ENCODE measurements at regions not wholly inside any gene's neighbourhood (a gene's known extent, or its start where the extent isn't known, plus 50 kb on each side); places are given as distances from the start of the nearest gene placed in this dataset.
"Not testable (repeated sequence)": the region's sequence is repeated elsewhere in the genome, so short reads cannot be mapped to it uniquely, and the experiment has no call there.

DNA sequence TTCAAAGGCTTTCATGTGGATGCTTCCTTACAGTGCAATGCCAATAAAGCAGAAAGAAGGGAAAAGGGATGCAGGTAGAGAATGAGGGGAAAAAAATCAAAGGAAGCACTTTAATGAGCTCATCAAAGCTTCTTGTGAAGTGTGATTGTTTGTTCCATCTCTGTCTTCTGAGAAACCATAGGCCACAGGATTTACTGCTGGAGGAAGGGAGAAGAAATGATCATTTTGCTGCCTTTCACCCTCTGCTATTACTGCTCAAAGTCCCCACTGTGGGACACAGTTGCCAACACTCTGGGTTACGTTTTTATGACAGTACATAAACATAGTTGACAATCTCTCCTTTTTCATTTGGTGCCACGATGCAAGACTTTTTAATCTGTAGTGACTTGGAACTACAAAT, 558.0 kb upstream of the TECRL start:
- no peak for DNase-seq

DNA sequence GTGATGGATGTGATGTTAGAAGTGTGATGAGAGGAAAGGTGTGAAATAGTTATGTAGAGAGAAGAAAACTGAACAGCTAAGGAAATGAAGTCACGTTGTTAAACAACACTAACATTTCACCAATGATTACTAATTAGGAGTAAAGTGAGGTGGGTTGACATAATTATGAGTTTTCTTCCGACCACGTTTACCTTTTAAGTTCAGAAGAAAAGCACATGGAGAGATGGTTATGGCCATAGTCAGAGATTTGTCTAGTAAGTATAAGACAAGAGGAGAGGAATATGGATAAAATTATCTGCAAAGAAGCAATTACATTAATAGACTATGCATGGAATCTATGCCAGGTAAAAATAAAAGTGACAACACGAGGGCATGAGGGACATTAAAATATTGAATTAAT, 551.3 kb upstream of the TECRL start:
- no peak for DNase-seq

DNA sequence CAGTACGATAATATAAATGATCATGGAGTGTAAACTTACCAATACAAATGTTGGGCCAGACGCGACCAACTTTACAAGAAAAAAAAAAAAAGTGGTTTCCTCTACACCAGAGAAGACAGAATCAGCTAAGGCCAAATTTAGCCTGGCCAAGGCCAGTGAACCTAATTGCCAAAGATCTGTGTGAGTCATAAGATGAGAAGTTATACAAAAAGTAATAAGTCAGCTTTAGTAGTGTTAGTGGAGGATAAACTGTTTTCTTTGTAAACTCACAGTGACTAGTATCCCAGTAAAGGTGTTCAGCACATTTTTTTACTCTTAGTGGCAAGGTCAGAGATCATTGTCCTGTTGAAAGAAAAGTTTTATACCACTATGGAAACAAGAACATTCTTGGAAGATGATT, 531.4 kb upstream of the TECRL start:
- DNase-seq, result no peak

DNA sequence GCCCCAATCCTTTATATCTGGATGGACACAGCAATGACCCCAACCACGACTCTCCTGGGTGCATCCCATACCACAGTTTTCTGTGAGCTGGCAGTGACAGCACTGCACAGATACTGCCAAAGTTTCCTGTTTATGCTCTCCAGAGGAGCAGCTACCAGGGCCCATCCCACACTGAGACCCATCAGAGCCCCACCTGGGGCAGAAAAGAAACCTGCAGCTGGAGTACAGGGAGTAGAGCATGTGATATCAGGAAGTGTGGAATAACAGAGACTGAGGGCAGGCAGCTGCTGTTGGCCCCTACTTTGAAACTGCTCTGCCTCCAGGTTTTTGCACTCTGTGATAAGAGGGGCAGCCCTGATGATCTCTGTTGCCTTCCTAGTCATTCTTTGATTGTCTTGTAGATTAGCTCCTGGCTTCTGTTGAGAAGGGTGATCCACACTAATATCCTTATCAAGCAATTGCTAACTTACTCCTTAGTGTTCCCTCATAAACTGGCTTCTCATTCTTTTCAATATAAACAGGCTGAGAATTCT, 526.3 kb upstream of the TECRL start:
- DNase-seq, result no peak

DNA sequence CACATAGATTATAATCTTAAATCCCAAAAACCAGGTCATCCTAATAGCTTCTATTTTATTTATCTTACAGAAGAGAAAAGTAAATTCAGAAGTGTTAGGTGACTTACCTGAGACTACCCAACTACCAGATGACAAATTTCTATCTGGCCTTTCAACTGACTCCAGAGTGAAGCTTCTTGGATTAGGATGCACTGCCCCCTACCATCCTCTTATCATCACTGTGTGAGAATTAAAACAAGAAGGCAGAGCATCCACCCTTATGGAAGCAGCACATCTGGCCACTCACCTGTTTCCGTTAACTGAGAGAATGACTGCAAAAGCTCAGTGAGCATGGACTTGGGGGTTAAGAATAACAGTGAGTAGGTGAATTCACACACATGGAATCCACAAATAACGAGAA, 502.6 kb upstream of the TECRL start:
- DNase-seq, result no peak

DNA sequence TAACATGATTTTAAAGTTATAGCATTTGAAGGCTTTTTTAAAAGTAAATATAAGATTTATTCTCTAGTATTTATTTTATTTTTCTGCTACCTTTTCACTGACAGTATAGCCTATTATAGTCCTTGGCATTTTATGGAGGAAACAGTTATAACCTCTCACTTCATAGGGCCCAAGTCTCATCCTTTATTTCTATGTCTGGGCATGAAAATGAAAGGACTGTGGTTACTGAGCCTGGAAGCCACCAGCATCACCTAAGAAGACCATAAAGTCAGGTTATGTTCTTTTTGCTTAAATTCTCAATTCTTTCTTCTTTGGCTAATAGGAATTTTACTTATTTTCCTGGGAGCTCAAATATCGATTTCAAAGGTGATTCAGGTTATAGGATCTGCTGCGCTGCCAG, 494.7 kb upstream of the TECRL start:
- no peak for DNase-seq

DNA sequence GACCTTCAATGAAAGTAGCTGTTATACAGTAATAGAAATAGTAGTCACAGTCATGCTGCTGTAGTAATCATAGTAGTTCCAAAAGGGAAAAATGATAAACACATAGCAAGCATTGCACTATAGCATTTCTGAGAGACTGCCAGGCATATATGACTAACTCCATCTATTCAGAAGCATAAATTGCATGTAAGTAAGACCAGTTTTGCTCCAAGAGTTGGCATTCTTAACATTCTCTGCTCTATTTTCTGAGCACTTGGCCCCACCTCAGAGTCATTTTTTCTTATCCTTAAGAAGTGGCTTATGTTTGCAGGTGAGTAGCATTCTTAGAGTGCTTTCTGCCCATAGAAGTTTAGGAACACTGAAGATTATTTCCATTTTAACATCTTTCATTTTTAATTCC, 490.3 kb upstream of the TECRL start:
- no peak for DNase-seq

DNA sequence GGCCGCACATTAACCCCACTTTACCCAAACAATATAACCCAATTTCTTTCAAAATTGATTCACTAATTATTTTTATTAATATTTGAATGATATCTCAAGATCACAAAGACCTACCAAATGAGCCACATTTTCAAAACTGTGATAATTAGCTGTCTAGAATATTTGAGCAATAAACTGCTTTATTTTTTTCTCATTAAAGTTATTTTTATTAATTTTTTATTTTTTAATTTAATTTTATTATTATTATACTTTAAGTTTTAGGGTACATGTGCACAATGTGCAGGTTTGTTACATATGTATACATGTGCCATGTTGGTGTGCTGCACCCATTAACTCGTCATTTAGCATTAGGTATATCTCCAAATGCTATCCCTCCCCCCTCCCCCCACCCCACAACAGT, 489.8 kb upstream of the TECRL start:
- DNase-seq, result not testable (repeated sequence)

DNA sequence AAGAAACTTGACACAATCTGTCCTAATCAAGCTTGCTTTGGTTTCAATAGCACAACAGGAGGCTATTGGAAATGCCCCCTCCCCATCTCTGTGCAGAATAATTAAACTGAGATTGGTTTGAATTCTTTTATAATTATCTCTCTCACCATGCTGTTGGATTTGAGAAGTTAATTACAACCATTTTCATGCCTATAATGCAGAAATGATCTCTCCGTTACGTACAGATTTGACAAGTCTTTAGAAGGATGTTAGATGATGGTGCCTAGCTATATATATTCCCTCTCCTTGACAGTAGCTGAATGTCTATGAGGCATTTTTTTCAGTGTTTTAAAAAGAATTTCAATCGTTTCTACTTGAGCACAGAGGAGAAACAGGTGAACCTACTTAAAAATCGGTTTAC, 488.4 kb upstream of the TECRL start:
- DNase-seq, result no peak

DNA sequence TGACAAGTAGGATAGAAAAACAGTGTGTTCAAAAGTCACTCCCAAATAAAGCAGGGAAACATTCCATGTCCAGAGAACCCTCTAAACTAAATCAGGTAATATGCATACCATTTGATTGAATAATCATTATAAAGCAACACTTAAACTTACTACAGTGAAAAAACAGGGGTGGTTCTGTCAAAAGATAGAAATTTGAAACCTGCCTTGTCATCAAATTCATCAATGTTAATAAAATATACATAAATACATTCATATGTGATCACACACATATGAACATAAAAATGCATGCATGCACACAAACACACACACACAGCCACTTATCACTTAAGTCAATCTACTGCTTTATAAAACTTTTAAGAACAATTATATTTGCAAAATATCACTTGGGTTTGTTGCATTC, 485.8 kb upstream of the TECRL start:
- no peak for DNase-seq

DNA sequence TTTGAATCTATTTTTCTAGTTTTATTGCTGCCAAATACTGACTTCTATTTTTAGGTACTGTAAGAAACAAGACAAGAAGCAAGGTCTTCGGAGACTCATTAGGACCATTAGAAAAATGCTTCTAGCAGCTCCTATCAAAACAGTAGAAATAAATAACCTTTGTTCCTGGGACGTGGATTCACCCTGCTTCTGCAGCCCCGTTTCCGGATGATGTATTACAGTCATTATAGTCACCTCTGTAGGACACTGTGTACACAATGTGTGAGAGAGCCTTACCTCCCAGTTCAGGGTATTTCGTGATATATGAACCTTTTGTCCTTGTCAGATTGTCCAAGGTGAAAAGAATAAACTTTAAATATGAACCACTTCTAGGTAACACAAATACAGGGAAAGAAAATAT, 484.0 kb upstream of the TECRL start:
- no peak for DNase-seq

DNA sequence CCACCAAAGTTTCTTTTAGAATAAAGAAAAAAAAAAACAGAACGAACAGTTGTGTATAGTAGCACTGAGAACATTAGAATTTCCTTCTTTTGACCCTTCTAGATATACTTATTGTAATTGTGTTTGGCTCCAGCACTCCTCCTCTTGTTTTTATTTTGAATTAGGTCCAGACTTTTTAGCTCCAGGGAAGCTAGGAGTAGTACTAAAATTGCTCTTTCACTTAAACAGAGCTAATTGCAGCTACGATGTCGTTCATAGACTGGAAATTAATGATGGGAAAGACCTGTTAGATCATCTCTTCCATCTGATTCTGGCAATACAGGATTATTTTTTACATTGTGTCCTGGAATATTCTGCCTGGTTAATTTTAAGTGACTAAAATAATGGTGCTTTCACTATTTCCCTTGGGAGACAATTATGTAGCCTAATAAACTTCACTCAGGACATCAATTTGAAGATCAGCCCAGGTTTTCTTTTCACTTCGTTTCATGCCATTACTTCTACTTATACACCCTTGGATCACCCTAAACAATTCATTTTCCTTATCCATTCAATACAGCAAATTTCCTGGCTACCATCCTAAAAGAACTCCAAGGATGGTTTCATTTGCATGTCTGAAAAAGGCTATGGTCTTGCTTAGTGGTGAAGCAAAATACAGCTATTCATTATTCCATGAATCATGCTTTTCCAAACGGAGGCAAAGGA, 480.8 kb upstream of the TECRL start:
- DNase-seq, result no peak

DNA sequence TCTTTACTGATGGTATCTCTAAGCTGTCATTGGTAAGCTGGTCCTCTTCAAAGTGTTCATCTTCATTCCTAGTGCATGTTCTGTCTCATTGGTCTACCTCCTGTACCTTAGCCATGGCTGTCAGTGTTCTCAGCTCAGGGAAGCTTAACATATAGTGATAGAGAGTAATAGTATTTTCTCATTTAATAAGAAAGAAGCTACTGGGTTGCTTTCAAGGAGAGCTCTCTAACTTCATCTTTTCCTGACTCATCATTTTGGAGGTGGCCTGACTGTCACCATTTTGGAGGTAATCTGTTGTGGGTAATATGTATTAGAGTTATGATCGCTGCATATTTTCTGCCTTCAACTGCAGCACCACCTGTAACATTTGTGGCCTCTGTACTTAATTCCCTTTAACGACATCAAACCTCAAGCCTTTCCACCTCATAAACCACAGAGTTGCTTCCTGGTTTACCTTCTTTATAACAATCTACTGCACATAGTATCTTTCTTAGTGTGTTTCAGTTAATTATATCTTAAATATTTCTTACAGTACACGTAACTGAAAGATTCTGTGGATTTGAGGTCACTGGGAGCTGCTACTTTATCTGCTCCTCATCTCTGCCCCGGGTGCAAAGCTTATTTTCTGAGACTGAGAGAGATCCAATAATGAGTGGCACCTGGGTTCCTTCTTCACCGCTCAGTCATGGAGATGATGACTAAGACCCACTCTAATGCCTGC, 474.0 kb upstream of the TECRL start:
- DNase-seq, result no peak

DNA sequence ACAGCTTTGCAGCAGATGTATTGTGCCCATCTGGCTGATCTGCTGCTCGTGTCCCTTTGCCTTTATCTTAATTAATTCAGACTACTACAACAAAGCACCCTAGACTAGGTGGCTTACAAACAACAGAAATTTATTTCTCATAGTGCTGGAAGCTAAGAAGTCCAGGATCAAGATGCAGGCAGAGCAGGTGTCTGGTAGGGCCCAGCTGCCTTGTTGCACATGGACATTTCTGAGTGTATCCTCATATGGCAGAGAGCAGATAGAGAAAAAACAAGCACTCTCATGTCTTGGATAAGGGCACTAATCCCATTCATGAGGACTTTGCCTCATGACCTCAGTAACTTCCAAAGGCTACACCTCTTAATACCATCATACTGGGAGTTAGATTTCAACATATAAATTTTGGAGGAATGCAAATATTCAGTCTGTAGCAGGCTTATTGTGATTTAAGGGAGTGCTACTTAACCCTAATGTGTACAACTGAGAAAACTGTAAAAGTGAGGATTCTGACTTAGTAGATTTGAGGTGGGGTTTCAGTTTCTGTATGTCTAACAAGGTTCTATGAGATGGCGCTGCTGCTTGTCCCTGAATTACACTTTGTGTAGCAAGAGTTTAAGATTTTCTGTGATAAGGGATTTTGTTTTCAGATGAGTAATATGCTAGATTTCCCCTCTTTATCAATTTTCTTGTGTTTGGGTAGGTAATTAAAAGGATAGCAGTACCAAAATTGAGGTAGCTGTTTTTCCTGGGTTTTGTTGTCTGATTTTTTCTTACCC, 473.2 kb upstream of the TECRL start:
- DNase-seq, result no peak

DNA sequence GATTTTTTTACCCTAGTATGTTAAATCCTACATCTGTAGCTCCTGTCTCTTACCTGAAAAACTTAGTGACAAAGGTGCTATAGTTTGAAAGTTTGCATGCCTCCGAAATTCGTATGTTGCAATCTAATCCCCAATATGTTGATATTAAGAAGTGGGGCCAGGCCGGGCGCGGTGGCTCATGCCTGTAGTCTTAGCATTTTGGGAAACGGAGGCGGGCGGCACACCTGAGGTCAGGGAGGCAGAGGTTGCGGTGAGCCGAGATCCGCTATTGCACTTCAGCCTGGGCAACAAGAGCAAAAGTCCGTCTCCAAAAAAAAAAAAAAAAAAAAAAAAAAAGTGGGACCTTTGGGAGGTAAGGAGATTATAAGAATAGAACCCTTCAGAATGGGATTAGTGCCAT, 471.3 kb upstream of the TECRL start:
- DNase-seq, result no peak

DNA sequence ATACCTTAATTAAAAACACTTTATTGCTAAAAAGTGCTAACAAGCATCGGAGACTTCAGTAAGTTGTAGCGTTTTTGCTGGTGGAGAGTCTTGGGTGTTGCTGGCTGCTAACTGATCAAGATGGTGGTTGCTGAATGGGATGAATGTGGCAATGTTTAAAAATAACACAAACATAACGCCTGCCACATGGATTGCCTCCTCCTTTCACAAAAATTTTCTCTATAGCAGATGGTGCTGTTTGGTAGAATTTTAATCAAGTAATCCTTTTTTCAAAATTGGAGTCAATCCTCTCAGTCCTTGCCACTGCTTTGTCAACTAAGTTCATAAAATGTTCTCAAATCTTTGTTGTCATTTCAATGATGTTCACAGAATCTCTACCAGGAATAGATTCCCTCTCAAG, 466.8 kb upstream of the TECRL start:
- DNase-seq, result no peak

DNA sequence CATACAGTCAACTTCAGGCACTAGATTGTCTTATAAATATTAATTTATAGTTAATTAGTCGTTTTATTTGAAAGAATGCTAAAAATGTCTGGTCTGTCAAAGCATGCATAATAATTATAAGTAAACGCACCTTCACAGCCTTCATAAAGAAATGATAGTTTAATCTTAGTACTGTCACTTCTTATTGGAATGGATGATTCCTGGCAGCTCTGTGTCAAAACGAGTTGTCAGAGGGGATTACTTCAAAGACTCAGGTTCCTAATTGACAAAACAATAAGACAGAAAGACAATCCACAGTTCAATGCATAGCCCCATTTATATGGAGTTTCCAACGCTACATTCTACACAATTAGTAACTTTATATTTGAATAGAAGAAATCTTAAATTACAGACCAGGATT, 461.3 kb upstream of the TECRL start:
- no peak for DNase-seq

DNA sequence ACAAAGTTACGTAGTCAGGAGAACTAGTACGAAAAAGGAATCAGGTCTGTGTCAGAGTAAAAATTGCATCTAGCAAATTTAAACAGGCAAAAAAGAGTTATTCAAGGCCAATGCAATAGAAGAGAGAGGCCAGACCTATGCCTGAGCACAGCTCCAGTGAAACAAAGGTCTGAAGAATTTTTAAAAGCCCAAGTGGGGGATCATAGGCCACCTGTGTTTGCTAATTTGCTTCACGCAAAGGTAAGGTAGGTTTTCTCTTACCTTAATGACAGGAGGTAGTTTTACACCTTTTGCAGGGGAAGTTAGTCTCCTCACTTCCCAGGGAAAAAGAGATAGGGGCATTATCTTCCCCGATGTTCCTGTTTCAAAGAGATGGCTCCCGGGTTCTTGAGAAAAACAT, 448.6 kb upstream of the TECRL start:
- DNase-seq, result no peak

DNA sequence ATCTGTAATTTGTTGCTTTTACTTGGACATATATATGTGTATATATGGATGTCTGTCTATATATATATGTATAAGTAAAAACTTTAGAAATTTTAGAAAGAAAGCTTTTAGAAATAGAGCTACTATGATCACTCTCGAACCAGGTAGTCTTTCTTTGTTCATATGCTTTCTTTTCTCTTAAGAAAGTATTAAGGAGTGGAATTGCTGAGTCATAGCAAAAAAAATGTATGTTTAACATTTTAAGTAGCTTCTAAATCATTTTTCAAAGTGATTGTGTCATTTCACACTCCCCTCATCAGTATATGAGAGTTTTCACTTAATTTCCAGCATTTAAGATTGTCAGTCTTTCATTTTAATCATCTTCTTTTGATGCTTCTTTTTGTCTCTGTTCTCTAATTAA, 447.9 kb upstream of the TECRL start:
- no peak for DNase-seq

DNA sequence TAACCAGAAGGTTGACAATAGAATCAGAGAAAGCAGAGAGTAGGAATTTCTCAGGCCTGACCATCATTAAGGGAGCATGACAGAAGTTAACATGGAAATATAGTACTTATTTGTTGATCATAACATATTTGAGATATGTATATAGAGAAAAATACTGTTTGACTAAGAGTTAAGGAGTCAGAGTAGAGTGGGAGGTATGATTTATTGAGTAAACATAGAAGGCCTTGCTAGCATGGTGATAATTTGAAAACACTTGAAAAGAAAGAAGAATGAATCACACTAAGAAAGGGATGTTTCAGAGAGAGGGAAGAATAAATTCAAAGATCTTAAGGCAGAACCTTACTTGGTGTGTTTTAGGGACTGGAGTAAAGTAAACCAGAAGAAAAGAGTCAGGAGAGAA, 437.2 kb upstream of the TECRL start:
- DNase-seq, result no peak

DNA sequence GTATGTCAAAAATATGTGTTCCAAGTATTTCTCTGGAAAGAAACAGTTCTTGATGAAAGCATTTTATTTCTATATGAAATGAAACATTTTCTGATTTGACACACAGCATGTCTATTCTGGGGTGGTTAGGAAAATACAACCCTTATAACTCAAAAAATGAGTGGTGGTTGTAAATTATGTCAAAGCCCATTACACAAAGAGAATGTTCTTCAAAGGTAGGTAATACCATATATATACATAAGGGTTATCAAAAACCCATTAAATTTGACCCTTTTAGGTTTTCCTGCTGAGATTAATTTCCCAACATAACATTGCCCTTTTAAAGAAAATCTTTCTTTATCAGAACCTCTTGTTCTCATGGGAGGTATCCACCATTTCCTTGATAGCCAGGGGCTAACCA, 420.5 kb upstream of the TECRL start:
- DNase-seq, result no peak

DNA sequence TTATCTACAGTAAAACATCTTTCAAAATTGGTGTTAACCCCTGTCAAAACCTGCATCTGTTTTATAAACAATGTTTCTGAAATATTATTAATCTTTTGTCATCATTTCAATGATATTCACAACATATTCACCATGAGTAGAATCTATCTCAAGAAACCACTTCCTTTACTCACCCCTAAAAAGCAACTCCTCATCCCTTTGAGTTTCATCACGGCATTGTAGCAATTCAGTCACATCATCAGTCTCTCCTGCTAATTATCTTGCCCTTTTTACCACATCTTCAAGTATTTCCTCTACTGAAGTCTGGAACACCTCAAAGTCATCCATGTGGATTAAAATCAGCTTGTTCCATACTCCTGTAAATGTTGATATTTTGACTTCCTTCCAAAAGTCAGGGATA, 415.3 kb upstream of the TECRL start:
- DNase-seq, result no peak

DNA sequence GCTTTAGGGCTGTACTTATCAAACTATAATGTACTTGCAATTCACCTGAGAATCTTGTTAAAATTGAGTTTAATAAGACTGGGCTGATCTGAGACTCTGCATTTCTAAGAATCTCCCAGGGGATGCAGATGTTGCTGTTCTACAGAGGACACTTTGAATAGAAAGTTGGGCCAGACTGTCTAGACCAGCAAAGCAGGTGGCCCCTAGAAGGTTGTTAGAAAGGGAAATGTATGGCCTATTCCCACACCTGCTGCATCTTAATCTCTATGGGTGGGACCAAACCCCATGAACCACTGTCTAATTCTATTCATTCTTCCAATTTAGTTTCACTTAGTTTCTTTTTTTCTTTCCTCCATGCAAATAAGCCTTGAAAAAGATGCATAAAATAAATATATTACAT, 413.2 kb upstream of the TECRL start:
- DNase-seq, result no peak

Measured in tongue (tissue), 1 donor.